CD4-positive, alpha-beta T cell treated with Interleukin-6 at 100 ng/mL for 8 hours (primary cell): ENCODE measurements at regions not wholly inside any gene's neighbourhood (a gene's known extent, or its start where the extent isn't known, plus 50 kb on each side); places are given as distances from the start of the nearest gene placed in this dataset.

Experiments used
- DNase-seq: peaks from one replicate; pipeline ENCODE4 v3.0.0-alpha.2; 2020; ENCODE audit warnings: mixed read lengths, low spot score

- no peak for DNase-seq
Measured at GRCh38 chr3:188037965-188038581, 115.9 kb upstream of the LPP start.

GRCh38 chr3:188041193-188041592, 112.8 kb upstream of the LPP start:
- DNase-seq: no peak

- DNase-seq: no peak
Measured at GRCh38 chr3:188041895-188042294, 112.1 kb upstream of the LPP start.

- DNase-seq: no peak
Measured at GRCh38 chr3:188042466-188042865, 111.5 kb upstream of the LPP start.

- DNase-seq: no peak
Measured at GRCh38 chr3:188043891-188044290, 110.1 kb upstream of the LPP start.

GRCh38 chr3:188046561-188047211, 107.3 kb upstream of the LPP start:
- no peak for DNase-seq

- DNase-seq: no peak
Measured at GRCh38 chr3:188047536-188047935, 106.4 kb upstream of the LPP start.

GRCh38 chr3:188049606-188050530, 104.1 kb upstream of the LPP start:
- DNase-seq: peak; percentile 39

- DNase-seq: no peak
Measured at GRCh38 chr3:188051801-188052168, 102.2 kb upstream of the LPP start.

GRCh38 chr3:188052169-188053035, 101.6 kb upstream of the LPP start:
- no peak for DNase-seq

GRCh38 chr3:188053036-188053340, 101.0 kb upstream of the LPP start:
- no peak for DNase-seq

GRCh38 chr3:188053710-188054380, 100.1 kb upstream of the LPP start:
- DNase-seq: no peak

GRCh38 chr3:188054541-188054940, 99.4 kb upstream of the LPP start:
- no peak for DNase-seq

GRCh38 chr3:188055388-188055787, 98.6 kb upstream of the LPP start:
- no peak for DNase-seq

GRCh38 chr3:188057124-188057523, 96.8 kb upstream of the LPP start:
- no peak for DNase-seq

- DNase-seq: no peak
Measured at GRCh38 chr3:188058569-188059184, 95.3 kb upstream of the LPP start.

- DNase-seq: no peak
Measured at GRCh38 chr3:188059351-188059750, 94.6 kb upstream of the LPP start.

GRCh38 chr3:188060264-188060835, 93.6 kb upstream of the LPP start:
- DNase-seq: no peak

GRCh38 chr3:188060840-188061544, 93.0 kb upstream of the LPP start:
- peak; percentile 44 for DNase-seq

GRCh38 chr3:188062216-188062615, 91.7 kb upstream of the LPP start:
- DNase-seq: no peak
